CD4-positive, CD25-positive, alpha-beta regulatory T cell (primary cell): ENCODE measurements at regions not wholly inside any gene's neighbourhood (a gene's known extent, or its start where the extent isn't known, plus 50 kb on each side); places are given as distances from the start of the nearest gene placed in this dataset.

Experiments
- ATAC-seq, 2 donors: fragments of 150-1000 bp; cut with Tn5 transposase; one replicate each; pipeline ENCODE4 v1.10.0; 2021; ENCODE audit warnings: low read depth in 2 of 2, moderate number of reproducible peaks in 2 of 2, moderate library complexity in 1 of 2
- DNase-seq, 3 donors: peaks; one replicate each; pipeline versions ENCODE4 v3.0.0 to v3.0.0-alpha.2; 2012 to 2022; ENCODE audit warnings: mixed read lengths in 1 of 3
- H3K27ac ChIP-seq: one replicate; pipeline ENCODE4 v1.7.0; 2013; ENCODE audit warnings: mild to moderate bottlenecking, low read length; ENCODE audit not compliant: insufficient read depth, poor library complexity, severe bottlenecking
- H3K27me3 ChIP-seq: one replicate; pipeline ENCODE4 v1.7.0; 2013; ENCODE audit warnings: low read length; ENCODE audit not compliant: control insufficient read depth, insufficient read depth
- H3K36me3 ChIP-seq: one replicate; pipeline ENCODE4 v1.7.0; 2013; ENCODE audit warnings: mild to moderate bottlenecking, low read length, moderate library complexity; ENCODE audit not compliant: control insufficient read depth, insufficient read depth
- H3K4me1 ChIP-seq: 2 replicates; pipeline ENCODE4 v1.7.0; 2013; ENCODE audit warnings: mild to moderate bottlenecking, low read length; ENCODE audit not compliant: insufficient read depth, control insufficient read depth, poor library complexity, severe bottlenecking
- H3K4me3 ChIP-seq: one replicate; pipeline ENCODE4 v1.7.0; 2013; ENCODE audit warnings: low read depth, mild to moderate bottlenecking, low read length, moderate library complexity
- H3K9me3 ChIP-seq, 2 experiments: 1 replicate in 1 of 2; 2 replicates in 1 of 2; pipeline ENCODE4 v1.7.0; 2013; ENCODE audit warnings: low read length in 2 of 2, mild to moderate bottlenecking in 1 of 2, moderate library complexity in 1 of 2; ENCODE audit not compliant: control insufficient read depth in 2 of 2
- H3K27ac Mint-ChIP-seq, 3 donors: one replicate each; pipeline ENCODE4 v1.8.0; 2020 to 2022; ENCODE audit warnings: mild to moderate bottlenecking in 3 of 3, mixed read lengths in 3 of 3, moderate library complexity in 2 of 3
- H3K27me3 Mint-ChIP-seq: one replicate; pipeline ENCODE4 v1.8.0; 2022; ENCODE audit warnings: mild to moderate bottlenecking, mixed read lengths
- H3K36me3 Mint-ChIP-seq: one replicate; pipeline ENCODE4 v1.8.0; 2020; ENCODE audit warnings: mixed read lengths
- H3K4me1 Mint-ChIP-seq, 4 donors: one replicate each; pipeline ENCODE4 v1.8.0; 2020 to 2022; ENCODE audit warnings: mixed read lengths in 4 of 4, mild to moderate bottlenecking in 1 of 4
- H3K4me3 Mint-ChIP-seq, 4 donors: one replicate each; pipeline ENCODE4 v1.8.0; 2020 to 2022; ENCODE audit warnings: mild to moderate bottlenecking in 4 of 4, mixed read lengths in 4 of 4, moderate library complexity in 3 of 4
- H3K9me3 Mint-ChIP-seq, 7 donors: one replicate each; pipeline ENCODE4 v1.8.0; 2020 to 2022; ENCODE audit warnings: mixed read lengths in 7 of 7, mild to moderate bottlenecking in 3 of 7, moderate library complexity in 2 of 7

GRCh38 chr2:111704246-111704645 lies 179.7 kb downstream of the ANAPC1 start:
- Mint-ChIP-seq H3K9me3 (no peaks in the 10 kb centered on the region), H3K4me3 (peak overlapping the region in 1 of 4 donors; percentile 10), H3K4me1 (peaks cover 7 to 49% (median 24%) of the 10 kb centered on the region in 4 donors), H3K27ac (peak overlapping the region in 1 of 3 donors; percentile 66), H3K27me3 (no peaks in the 10 kb centered on the region), H3K36me3 (no peaks in the 10 kb centered on the region)
- no peak for DNase-seq
- Histone ChIP-seq H3K4me1 (peaks cover 27% of the 10 kb centered on the region), H3K36me3 (no peaks in the 10 kb centered on the region), H3K27ac (no peak overlapping the region), H3K4me3 (no peak overlapping the region), H3K27me3 (no peaks in the 10 kb centered on the region), H3K9me3 (no peaks in the 10 kb centered on the region)
- no peak for ATAC-seq

- peaks cover 24% of the 10 kb centered on the region for H3K4me1 ChIP-seq
- no peaks in the 10 kb centered on the region for H3K27me3 Mint-ChIP-seq
- H3K9me3 Mint-ChIP-seq: peaks cover 0 to 1% (median 0%) of the 10 kb centered on the region in 7 donors
- H3K36me3 ChIP-seq: no peaks in the 10 kb centered on the region
- no peaks in the 10 kb centered on the region for H3K36me3 Mint-ChIP-seq
- H3K27me3 ChIP-seq: no peaks in the 10 kb centered on the region
- H3K27ac Mint-ChIP-seq: peak overlapping the region in 2 of 3 donors; percentile 79 to 86
- peaks cover 7 to 45% (median 22%) of the 10 kb centered on the region in 4 donors for H3K4me1 Mint-ChIP-seq
- peak overlapping the region; percentile 65 for H3K27ac ChIP-seq
- ATAC-seq: peak in 1 of 2 donors; percentile 2
- H3K4me3 ChIP-seq: no peak overlapping the region
- H3K9me3 ChIP-seq: no peaks in the 10 kb centered on the region
- DNase-seq: peak in 1 of 3 donors; percentile 46
- peak overlapping the region in 1 of 4 donors; percentile 4 for H3K4me3 Mint-ChIP-seq
Measured at GRCh38 chr2:111705239-111705638, 178.8 kb downstream of the ANAPC1 start.

GRCh38 chr2:111705711-111706336 lies 178.2 kb downstream of the ANAPC1 start:
- Mint-ChIP-seq H3K4me1 (peaks cover 7 to 45% (median 22%) of the 10 kb centered on the region in 4 donors), H3K4me3 (peak overlapping the region in 2 of 4 donors; percentile 4 to 7), H3K27ac (peak overlapping the region; percentile 79 to 95 (median 86)), H3K36me3 (no peaks in the 10 kb centered on the region), H3K27me3 (no peaks in the 10 kb centered on the region), H3K9me3 (peaks cover 0 to 2% (median 0%) of the 10 kb centered on the region in 7 donors)
- no peak overlapping the region for H3K4me3 ChIP-seq
- ATAC-seq (peak; percentile 86 to 87), DNase-seq (peak; percentile 17 to 94 (median 39))
- no peaks in the 10 kb centered on the region for H3K36me3 ChIP-seq
- no peaks in the 10 kb centered on the region for H3K9me3 ChIP-seq
- no peaks in the 10 kb centered on the region for H3K27me3 ChIP-seq
- peak overlapping the region; percentile 65 for H3K27ac ChIP-seq
- H3K4me1 ChIP-seq: peaks cover 24% of the 10 kb centered on the region

GRCh38 chr2:111706481-111707001 lies 177.5 kb downstream of the ANAPC1 start:
- Histone ChIP-seq H3K4me3 (no peak overlapping the region), H3K4me1 (peaks cover 24% of the 10 kb centered on the region), H3K36me3 (no peaks in the 10 kb centered on the region), H3K27me3 (no peaks in the 10 kb centered on the region), H3K9me3 (no peaks in the 10 kb centered on the region), H3K27ac (no peak overlapping the region)
- no peak for ATAC-seq
- DNase-seq: no peak
- peak overlapping the region in 1 of 3 donors; percentile 86 for H3K27ac Mint-ChIP-seq
- peaks cover 0 to 2% (median 0%) of the 10 kb centered on the region in 7 donors for H3K9me3 Mint-ChIP-seq
- H3K27me3 Mint-ChIP-seq: no peaks in the 10 kb centered on the region
- H3K4me3 Mint-ChIP-seq: peak overlapping the region in 1 of 4 donors; percentile 1
- peaks cover 7 to 42% (median 18%) of the 10 kb centered on the region in 4 donors for H3K4me1 Mint-ChIP-seq
- no peaks in the 10 kb centered on the region for H3K36me3 Mint-ChIP-seq

GRCh38 chr2:111707700-111708099 lies 176.3 kb downstream of the ANAPC1 start:
- H3K9me3 Mint-ChIP-seq: peaks cover 0 to 5% (median 0%) of the 10 kb centered on the region in 7 donors
- no peak overlapping the region for H3K4me3 ChIP-seq
- H3K4me3 Mint-ChIP-seq: no peak overlapping the region
- H3K36me3 ChIP-seq: no peaks in the 10 kb centered on the region
- no peaks in the 10 kb centered on the region for H3K27me3 Mint-ChIP-seq
- H3K9me3 ChIP-seq: no peaks in the 10 kb centered on the region
- H3K4me1 ChIP-seq: peaks cover 18% of the 10 kb centered on the region
- H3K27ac ChIP-seq: no peak overlapping the region
- DNase-seq (no peak), ATAC-seq (no peak)
- no peaks in the 10 kb centered on the region for H3K36me3 Mint-ChIP-seq
- peak overlapping the region in 1 of 3 donors; percentile 77 for H3K27ac Mint-ChIP-seq
- peaks cover 7 to 32% (median 11%) of the 10 kb centered on the region in 4 donors for H3K4me1 Mint-ChIP-seq
- H3K27me3 ChIP-seq: no peaks in the 10 kb centered on the region

- H3K9me3 ChIP-seq: no peaks in the 10 kb centered on the region
- no peak for ATAC-seq
- H3K9me3 Mint-ChIP-seq: peaks cover 0 to 5% (median 0%) of the 10 kb centered on the region in 7 donors
- no peak overlapping the region for H3K4me3 Mint-ChIP-seq
- H3K4me1 Mint-ChIP-seq: peaks cover 7 to 27% (median 11%) of the 10 kb centered on the region in 4 donors
- no peak overlapping the region for H3K27ac ChIP-seq
- DNase-seq: no peak
- H3K36me3 ChIP-seq: no peaks in the 10 kb centered on the region
- no peak overlapping the region for H3K27ac Mint-ChIP-seq
- no peaks in the 10 kb centered on the region for H3K27me3 Mint-ChIP-seq
- no peaks in the 10 kb centered on the region for H3K27me3 ChIP-seq
- no peaks in the 10 kb centered on the region for H3K36me3 Mint-ChIP-seq
- H3K4me1 ChIP-seq: peaks cover 18% of the 10 kb centered on the region
- H3K4me3 ChIP-seq: no peak overlapping the region
Measured at GRCh38 chr2:111708476-111709180, 175.4 kb downstream of the ANAPC1 start.

GRCh38 chr2:111709321-111709720 lies 174.7 kb downstream of the ANAPC1 start:
- Mint-ChIP-seq H3K4me1 (peaks cover 7 to 27% (median 11%) of the 10 kb centered on the region in 4 donors), H3K27ac (no peak overlapping the region), H3K4me3 (no peak overlapping the region), H3K9me3 (peaks cover 0 to 5% (median 0%) of the 10 kb centered on the region in 7 donors), H3K27me3 (no peaks in the 10 kb centered on the region), H3K36me3 (no peaks in the 10 kb centered on the region)
- peaks cover 18% of the 10 kb centered on the region for H3K4me1 ChIP-seq
- H3K27ac ChIP-seq: no peak overlapping the region
- no peak for DNase-seq
- H3K36me3 ChIP-seq: no peaks in the 10 kb centered on the region
- no peaks in the 10 kb centered on the region for H3K9me3 ChIP-seq
- no peak for ATAC-seq
- no peak overlapping the region for H3K4me3 ChIP-seq
- H3K27me3 ChIP-seq: no peaks in the 10 kb centered on the region
